HG02852 (cell line): ENCODE measurements at regions not wholly inside any gene's neighbourhood (a gene's known extent, or its start where the extent isn't known, plus 50 kb on each side); places are given as distances from the start of the nearest gene placed in this dataset.

ENCODE experiments used
- ATAC-seq: cut with Tn5 transposase; IDR thresholded peaks from one replicate; pipeline ENCODE4 v1.9.1; 2021; ENCODE audit warnings: mild to moderate bottlenecking, moderate library complexity; ENCODE audit not compliant: unreplicated experiment

DNA sequence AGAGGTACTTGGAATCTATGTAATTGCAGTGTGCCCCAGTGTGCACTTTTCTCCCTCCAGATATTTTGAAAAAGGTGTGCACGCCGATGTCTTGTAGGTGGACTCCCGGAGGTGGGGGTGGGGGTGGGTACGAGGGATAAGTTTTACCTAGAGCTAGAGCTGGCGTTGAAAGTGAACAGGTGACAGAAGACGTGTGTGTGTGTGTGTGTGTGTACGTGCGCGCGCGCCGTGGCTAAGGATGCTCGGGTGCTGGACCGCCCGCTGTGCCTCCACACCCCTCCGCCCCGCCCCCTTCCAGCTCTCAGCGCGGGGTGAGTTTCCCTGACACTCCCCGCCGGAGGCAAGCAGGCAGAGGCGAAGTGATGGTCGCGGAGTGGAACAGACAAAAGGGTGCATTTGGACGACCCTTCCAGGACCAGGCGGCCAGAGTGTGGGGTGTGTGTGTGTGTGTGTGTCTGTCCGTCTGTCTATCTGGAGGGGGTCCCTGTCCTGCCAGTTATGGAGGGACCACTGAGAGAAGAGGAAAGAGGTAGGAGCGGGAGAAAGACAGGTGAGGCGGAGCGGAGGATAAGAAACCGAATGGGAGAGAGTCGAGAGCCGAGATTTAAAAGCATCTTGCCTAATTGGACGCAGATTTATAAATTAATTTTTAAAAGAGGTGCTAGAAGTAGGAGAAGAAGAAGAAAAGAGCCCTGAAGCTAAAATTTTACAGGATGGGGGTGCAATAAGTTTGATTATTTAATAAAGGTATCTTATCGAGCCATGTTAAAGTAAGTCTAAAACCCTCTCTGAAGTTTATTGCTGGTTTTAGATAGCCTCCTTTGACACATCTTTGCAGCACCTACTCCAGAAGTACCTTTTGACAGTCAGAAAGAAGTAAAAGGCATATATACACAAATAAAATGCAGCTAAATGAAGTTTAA is 335.8 kb upstream of the THRB start:
- ATAC-seq = no peak

DNA sequence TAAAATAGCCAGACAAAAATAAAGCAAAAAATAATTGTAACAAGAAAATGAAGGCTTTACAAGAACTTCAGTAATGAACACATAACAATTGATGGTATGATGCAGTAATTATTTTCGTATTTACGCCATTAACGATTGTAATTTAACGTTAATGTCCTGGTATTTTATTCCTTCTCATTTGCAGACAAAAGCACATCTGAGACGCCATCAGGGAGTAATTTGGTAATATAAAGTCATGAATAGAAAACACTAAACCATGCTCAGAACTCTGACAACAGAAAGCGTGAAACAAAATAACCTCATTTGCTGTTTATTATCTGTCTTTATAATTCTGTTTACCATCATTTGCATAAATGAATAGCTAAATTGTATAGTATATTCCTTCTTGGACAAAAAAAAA is 336.6 kb upstream of the THRB start:
- no peak for ATAC-seq

DNA sequence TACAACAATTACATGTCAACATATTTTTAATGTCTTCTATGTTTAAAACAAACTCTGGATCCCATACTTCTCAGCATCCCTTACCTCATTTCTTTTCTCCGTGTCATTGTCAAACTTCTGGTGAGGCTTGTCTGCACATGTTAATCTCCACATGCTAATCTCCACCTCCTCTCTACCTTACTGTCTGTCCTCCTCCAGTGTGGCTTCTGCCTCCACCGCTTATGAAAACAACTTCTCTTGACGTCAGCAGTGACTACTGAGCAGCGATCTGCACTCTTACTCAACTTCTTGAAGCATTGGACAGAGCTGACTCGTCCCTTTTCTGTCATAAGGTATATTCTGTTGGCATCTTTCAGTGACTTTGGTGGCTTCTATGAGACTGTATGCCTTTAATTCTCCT is 338.2 kb upstream of the THRB start:
- ATAC-seq = no peak

DNA sequence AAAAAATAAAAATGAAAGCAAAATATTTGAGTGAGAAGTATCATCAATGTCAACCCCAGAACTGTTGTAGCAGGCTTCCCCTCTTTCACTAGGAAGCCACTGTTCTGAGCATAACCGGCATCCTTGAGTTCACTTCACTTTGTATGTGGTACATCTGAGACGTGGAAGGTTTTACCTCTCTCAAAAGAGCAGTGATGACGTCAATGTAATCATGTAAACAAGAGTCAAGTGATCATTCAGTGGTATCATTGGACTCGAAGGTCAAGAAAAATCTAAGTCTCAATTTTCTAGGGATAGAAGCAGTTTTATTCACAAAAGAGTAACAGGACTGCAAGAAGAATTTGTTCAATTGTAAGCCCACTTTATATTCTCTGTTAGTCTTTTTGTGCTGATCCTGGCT is 339.8 kb upstream of the THRB start:
- ATAC-seq = no peak

DNA sequence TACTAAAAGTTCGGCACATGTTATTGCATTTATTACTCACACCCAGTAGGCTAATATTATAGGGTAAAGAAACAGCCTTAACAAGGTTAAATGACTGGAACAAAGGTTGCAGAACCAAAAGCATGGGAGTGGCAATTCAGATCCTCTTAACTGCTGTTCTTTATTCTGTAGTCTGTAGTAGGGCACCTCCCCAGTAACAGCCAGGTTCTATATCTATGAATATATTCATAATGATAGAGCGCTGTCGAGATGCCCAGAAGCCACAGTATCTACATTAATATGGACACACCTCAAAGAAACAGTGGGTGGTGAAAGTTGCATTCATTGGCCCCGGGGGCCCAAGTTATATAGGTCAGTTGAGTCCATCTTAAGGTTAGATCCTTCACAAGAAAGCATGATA is 340.9 kb upstream of the THRB start:
- no peak for ATAC-seq

DNA sequence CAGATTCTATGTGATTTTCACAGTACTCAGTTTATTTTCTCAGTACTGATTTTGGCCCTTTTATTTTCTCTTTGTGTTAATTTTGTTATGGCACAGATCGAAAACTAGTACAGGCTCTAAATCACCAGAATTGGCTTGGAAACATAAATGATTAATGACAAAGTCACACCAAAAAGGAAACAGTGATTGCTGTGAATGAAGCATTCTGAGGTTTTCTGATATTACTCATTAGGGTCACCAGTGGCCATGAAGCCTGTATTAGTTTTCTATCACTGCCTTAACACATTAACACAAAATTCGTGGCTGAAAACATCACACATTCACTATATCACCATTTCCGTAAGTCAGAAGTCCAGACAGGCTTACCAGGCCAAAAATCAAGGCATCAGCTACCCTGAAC is 343.0 kb upstream of the THRB start:
- ATAC-seq = no peak

DNA sequence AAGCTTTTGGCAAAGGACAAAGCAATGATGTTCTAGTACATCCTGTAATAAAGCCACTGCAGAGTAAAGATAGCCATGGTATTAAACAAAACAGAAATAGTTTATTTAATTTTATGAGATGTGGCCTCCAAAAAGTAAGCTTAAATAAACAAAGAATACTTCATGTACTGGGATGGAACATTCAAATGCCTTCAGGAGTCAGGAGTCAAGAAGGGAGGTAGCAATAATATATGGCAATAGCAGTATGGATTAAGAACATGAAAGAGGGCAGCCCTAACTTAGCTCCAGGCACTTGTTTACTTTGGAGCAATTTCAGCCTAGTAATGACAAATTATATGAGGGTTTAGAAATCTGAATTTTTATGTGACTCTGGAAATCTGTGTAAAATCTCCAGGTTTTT is 343.9 kb upstream of the THRB start:
- no peak for ATAC-seq

DNA sequence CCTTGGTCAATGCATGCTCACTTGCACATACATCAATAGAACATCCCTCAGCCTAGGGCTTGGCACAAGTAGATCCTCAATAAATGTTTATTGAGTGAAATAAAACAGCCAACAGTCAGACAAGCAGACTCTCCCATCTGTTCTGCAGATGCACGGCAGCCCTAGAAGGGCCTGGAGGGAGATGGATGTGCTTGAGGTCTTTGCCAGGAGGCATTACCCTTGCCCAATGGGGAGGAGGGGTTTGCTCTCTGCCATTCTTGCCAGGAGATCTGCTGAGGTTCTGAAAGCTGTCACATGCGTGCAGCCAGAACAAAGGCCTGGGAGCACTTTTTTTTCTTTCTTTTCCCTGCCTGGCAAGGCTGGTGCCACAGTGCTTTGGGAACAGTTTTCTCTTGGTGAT is 349.3 kb upstream of the THRB start:
- no peak for ATAC-seq

DNA sequence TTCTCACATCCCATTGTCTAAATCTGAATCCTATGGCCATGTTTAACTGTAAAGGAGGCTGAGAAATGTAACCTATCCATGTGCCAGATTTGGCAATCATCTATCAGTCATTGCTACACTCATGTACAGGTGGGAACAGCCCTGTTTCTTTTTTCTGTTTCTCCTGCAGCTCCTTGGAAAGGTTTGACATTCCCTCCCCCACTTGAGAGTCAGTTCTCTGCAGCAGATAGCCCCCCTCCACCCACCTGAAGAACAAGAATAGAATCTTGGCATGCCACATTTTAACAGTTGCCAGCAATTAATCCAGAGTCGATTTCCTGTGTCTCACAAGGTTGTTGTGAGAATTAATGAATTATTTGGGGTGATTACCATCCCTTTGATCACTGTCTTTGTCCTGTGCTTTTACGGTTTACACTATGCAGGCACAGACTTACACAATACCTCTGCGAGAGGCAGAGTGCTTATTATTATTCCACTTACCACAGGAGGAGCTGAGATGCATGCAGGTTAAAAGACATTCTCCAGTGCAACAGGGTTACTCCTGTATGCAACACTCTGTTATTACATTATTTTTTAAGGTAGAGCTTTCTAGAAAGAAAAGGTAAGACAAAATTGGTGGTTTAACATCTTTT is 351.0 kb upstream of the THRB start:
- ATAC-seq = no peak

DNA sequence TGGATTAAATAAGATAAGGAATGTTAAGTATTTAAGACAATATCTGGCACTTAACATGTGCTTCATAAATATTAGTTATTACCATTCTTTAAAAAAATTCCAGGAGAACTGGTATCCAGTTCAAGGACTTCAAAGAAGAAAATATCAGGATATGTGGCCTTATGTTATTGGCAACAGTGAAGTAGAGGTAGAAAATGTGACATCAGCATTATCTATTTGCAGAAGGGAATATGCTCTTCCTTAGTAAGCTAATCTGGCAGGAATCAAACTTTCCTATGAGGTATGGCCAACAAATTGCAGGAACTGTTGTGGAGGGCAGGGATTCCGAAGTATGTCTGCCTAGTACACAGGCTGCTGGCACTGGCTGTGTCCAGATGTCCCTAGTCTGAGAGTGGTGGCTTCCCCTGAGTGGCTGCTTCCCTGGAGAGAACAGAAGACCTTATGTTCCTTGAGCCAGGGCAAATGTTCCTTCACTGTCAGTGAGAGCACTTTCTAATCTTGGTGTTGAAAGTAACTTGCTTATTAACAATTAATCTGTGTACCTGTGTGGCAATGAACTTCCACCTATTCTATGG is 351.7 kb upstream of the THRB start:
- no peak for ATAC-seq

DNA sequence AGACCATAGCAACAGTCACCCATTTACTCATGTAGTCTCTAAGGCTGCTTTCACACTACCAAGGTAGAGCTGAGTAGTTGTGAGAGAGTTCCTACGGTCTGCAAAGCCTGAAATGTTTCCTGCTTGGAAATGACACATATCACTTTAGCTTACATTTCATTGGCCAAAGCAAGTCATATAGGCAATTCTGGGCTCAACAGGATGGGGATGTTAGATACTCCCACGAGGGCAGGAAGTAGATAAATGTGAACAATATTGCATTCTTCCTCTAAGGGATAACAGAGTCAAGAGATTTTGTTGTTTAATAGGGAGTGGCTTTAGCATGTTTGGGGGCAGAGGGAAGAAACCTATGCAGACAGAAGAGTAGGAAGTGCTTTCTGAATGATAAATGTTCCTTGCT is 355.6 kb upstream of the THRB start:
- no peak for ATAC-seq

DNA sequence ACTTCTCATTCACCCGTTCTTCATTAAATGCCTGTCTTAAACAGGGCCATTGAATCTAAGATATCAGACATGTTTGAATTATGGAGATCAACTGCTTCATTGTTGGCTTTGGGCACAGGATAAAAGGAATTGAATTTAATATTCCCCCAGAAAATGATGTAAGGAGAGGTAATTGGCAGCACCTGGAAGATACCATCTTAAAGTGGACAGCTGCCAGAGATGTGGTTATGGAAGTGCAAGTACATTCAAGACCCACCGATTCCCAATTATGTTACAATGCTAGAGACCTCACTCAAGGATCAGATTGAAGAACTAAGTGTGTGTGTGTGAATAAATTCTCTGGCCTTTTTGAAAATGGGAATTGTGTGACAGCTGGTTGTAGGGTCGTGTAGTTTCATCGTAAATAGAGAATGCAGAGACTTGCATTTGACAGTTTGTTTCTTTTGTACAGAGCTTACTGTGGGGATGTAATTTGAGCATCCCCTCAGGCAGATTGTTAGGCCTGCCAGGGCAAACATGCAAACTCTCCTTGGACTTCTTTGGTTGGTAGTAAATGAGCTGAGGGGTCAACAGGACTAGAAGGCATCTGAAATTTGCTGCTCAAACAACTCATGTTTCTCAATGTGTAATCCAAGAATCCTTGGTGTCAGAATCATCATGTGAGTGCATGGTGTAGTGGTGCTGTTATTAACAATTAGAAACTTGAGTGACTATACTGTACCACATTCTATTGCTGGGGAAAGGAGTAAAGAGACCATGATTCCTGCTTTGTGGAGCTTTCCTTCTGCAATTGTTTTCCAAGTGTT is 359.2 kb upstream of the THRB start:
- ATAC-seq = no peak

DNA sequence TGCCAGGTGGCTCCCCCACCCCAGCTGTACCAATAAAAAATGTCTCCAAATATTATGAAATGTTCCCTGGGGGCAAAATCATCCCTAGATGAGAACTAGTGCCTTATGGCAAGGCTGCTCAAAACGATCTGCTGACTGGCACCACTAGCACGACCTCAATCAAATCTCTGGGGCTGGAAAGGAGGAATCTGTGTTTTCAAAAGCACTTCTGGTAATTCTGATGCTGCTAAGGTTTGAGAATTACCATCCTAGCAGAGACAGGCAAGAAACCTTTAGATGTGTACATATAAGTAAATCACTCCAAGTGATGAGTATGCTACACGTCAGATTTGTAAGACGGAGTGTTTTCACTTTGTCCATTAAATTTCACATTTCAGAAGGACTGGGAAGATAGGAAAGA is 360.1 kb upstream of the THRB start:
- ATAC-seq = no peak

DNA sequence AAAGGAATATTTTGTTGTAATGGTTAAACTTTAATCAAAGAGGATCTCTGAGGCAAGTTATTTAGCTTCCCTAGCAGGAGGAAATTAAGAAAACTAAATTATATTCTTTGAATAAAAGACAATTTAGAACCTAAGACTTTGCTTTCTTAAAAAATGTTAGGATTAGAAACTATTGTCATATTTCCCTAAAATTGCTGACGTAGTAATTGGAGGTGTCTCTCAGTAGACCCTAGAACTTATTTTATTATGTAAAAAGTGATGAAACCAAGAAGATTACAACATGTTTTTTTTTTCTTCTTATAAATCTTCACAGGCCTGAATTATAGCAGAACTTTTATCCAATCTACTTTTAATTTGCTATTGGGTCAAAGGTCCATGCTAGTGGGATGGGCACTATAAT is 363.3 kb upstream of the THRB start:
- ATAC-seq = no peak

DNA sequence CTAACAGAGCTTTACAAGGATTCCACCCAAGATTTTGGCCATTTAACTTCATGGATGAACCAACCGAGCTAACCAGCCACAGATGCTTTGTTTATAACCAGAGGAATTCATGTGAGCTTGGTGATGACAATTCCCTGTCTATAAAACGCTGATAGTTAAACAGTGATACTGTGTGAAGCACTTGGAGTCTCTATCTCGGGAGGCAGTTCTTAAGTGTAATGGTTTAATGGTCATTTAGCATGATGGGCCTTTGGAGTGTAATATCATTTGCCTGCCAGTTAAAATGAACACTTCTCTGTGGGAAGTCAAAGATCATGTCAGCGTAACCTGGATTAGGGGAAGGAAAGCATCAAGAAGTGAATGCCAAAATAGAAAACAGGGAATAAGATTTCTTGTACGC is 368.6 kb upstream of the THRB start:
- no peak for ATAC-seq

DNA sequence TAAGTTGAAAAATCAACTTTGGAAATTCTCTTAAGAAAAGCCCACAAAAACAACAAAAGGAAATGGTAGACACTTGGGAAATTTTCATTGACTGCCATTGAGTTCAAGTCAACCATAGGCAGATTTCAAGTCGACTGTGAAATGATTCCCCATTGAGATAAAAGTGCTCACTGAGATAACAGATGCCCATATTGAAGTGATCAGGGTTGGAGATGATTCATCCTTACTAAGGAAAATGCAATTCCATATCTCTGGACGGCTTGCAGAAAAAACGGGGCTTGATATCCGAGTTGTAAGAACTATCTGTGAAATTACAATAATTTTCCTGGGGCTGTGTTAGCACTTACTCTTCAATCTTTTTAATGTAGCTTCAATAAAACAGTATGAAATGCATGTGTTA is 373.1 kb upstream of the THRB start:
- no peak for ATAC-seq

DNA sequence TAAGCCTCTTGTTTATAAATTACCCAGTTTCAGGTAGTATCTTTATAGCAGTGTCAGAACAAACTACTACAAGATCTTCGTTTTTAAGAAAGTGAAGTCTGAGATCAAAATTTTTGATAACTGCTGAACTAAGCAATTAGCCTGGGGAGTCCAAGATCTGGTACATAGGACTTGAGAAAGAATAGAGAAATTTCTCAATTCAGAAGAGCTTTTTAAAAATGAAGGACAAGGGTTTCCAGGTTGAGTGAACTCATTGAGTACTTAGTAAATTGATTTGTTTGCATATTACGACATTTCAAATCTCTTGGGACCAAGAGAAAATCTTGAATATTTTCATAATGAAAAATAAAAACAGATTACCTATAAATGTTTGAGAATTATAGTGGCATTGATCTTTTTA is 386.6 kb upstream of the THRB start:
- ATAC-seq = no peak

DNA sequence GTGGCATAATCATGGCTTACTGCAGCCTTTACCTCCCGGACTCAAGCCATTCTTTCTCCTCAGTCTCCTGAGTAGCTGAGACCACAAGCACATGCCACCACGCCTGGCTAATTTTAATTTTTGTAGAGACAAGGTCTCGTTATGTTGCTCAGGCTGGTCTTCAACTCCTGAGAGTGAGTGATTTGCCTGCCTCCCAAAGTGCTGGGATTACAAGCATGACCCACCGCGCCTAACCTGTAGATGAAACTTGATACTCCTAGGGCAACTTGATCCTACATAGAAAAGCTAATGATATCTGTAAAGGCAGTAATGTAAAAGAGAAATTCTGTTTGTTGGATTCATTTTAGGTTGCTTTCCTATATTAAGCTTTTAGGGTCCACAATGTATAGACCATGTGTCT is 391.9 kb upstream of the THRB start:
- ATAC-seq = no peak

DNA sequence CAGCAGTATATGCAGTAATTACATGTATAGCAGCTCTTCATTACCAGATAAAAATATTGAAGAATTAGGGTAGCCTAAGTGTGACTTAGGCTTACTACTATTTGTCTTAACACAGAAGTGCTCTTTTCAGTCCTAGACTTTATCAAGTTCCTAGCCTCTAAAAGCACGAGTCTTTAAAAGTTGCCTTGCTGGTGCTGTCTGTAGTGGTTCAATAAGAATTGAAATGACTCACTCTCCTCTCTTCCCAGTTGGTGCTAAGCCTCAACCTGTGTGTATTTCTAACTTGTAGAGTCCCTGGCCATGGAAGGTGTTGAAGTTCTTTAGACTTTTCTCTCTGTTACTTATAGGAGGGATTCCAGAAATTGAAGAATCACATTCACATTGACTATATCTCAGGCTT is 395.4 kb upstream of the THRB start:
- ATAC-seq = no peak

DNA sequence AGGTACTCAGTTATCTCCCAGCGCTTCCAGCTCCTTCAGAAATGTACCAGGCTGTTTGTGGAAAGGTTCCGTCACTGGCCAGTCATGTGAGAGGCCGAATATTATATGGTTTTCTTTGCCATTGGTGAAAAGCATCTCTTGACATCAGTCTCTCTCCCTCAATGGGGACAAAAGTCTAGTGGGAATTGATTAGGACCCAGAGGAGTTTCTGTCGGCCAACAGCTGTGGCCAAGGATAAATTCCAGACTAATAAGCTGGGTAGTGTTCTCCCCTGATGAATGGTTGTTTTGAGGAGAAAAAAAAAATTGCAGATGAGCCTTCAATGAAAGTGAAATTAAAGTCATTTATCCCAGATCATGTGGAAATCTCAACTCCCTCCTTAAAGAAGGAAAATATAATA is 404.7 kb upstream of the THRB start:
- no peak for ATAC-seq

DNA sequence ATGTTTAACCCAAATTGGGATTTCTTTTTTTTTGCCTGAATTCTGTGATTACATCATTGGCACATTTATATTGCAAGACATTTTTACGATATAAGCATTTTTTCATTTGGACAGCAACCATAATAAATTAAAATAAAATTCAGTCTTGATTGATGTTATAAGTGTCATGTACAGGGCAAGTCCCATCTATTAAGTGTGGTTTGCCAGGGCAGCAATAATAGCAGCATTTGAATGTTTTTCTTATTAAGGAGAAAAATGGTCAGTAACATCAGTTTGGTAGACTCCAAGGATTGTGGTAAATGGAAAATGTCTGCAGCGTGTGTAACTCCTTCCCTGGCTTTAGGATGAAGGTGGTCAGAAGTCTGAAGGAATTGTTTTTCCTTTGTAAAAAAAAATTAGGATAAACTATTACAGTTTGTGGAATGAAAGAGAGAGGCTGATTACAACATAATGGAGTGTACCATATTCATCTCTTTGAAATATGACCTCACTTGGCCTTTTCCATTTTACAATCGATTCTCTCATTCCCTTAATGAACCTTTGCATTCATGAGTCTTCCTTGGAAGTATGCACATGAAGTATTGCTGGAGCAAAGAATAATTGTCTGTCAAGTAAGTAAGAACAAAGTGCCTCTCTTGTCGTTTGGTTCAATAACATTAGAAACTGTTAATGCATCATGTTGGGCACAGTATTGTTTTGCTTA is 405.4 kb upstream of the THRB start:
- no peak for ATAC-seq
